Lung (tissue), 11 donors: ENCODE measurements at regions not wholly inside any gene's neighbourhood (a gene's known extent, or its start where the extent isn't known, plus 50 kb on each side); places are given as distances from the start of the nearest gene placed in this dataset.
A peak's percentile ranks its signal among the peaks of the same experiment; 100 is the strongest.

Experiments
- ATAC-seq: fragments of 200-7000 bp; cut with Tn5 transposase; one replicate; pipeline ENCODE4 v1.9.1; 2020; ENCODE audit warnings: moderate number of reproducible peaks; ENCODE audit not compliant: insufficient read depth, low FRiP score
- DNase-seq, 3 donors: peaks; one replicate each; pipeline ENCODE4 v3.0.0-alpha.2; 2013 to 2017
- H3K27ac ChIP-seq, 2 donors: one replicate each; pipeline ENCODE4 v1.5.1; 2013; ENCODE audit warnings: mild to moderate bottlenecking in 2 of 2, moderate library complexity in 2 of 2, control low read depth in 1 of 2, inconsistent platforms in 1 of 2, low read depth in 1 of 2, low read length in 1 of 2
- H3K27me3 ChIP-seq, 3 donors: one replicate each; pipeline ENCODE4 v1.5.1; 2013; ENCODE audit warnings: low read length in 2 of 3; ENCODE audit not compliant: control insufficient read depth in 3 of 3, insufficient read depth in 3 of 3
- H3K36me3 ChIP-seq, 4 donors: one replicate each; pipeline ENCODE4 v1.5.1; 2013; ENCODE audit warnings: low read length in 4 of 4, mild to moderate bottlenecking in 1 of 4, moderate library complexity in 1 of 4; ENCODE audit not compliant: control insufficient read depth in 4 of 4, insufficient read depth in 4 of 4
- H3K4me1 ChIP-seq, 5 donors: one replicate each; pipeline ENCODE4 v1.5.1; 2013; ENCODE audit warnings: low read length in 5 of 5, mild to moderate bottlenecking in 2 of 5, moderate library complexity in 1 of 5; ENCODE audit not compliant: control insufficient read depth in 5 of 5, insufficient read depth in 5 of 5
- H3K4me3 ChIP-seq: one replicate; pipeline ENCODE4 v1.5.1; 2013; ENCODE audit warnings: mild to moderate bottlenecking, control low read depth, moderate library complexity
- H3K9ac ChIP-seq, 2 donors: one replicate each; pipeline ENCODE4 v1.5.1; 2013; ENCODE audit warnings: low read length in 2 of 2, control low read depth in 1 of 2; ENCODE audit not compliant: insufficient read depth in 1 of 2
- H3K9me3 ChIP-seq, 4 donors: one replicate each; pipeline ENCODE4 v1.5.1; 2013; ENCODE audit warnings: low read length in 3 of 4, mild to moderate bottlenecking in 1 of 4, moderate library complexity in 1 of 4; ENCODE audit not compliant: control insufficient read depth in 4 of 4, insufficient read depth in 3 of 4
- WGBS, 2 donors: extraction: QIAGEN DNeasy Blood & Tissue Kit; methylation state at CpG; one replicate each; pipeline ENCODE4 v1.1.7; 2013; 5-methylcytosine and 5-hydroxymethylcytosine counted together
- TF ChIP-seq, protein P1 (sequence below): IDR thresholded peaks from 2 replicates; pipeline ENCODE4 v1.5.1; 2012; ENCODE audit warnings: mild to moderate bottlenecking; ENCODE audit errors: control extremely low read depth, extremely low read depth
- donor health status: control.
- donor health status: control.
- donor health status: Bipolar disorder and iron deficiency.
- donor health status: healthy.
- donor health status: DM: yes; HTN: yes; CAD: no.

DNA sequence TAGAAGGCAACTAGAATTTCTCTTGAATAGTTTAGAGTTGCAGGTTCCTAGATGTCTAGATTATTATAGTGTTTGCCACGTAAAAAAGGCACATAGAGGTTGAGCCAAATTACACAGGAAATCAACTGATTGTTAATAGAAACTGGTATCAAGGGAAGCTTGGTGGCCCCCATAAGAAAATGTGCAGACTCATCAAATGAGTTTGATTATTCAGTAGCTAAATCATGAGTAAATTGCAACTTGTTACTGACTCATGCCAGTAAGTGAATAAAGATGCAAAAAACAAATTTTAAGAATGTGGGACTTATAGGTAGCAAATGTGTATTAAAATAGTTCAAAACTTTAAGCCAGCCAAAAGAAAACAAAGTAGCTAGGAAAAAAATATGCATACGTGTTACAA, 1078.9 kb upstream of the CDH9 start:
- WGBS, 2 donors: 53 to 62% methylated on average over 2 of the region's 2 CpGs
- Histone ChIP-seq H3K9ac (no peak overlapping the region), H3K27me3 (no peaks in the 10 kb centered on the region), H3K4me3 (no peak overlapping the region), H3K9me3 (peaks cover 0 to 6% (median 0%) of the 10 kb centered on the region in 4 donors), H3K36me3 (no peaks in the 10 kb centered on the region), H3K27ac (no peak overlapping the region), H3K4me1 (no peaks in the 10 kb centered on the region)
- TF ChIP-seq, protein P1, sequence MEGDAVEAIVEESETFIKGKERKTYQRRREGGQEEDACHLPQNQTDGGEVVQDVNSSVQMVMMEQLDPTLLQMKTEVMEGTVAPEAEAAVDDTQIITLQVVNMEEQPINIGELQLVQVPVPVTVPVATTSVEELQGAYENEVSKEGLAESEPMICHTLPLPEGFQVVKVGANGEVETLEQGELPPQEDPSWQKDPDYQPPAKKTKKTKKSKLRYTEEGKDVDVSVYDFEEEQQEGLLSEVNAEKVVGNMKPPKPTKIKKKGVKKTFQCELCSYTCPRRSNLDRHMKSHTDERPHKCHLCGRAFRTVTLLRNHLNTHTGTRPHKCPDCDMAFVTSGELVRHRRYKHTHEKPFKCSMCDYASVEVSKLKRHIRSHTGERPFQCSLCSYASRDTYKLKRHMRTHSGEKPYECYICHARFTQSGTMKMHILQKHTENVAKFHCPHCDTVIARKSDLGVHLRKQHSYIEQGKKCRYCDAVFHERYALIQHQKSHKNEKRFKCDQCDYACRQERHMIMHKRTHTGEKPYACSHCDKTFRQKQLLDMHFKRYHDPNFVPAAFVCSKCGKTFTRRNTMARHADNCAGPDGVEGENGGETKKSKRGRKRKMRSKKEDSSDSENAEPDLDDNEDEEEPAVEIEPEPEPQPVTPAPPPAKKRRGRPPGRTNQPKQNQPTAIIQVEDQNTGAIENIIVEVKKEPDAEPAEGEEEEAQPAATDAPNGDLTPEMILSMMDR: no peak
- ATAC-seq (no peak), DNase-seq (no peak)

DNA sequence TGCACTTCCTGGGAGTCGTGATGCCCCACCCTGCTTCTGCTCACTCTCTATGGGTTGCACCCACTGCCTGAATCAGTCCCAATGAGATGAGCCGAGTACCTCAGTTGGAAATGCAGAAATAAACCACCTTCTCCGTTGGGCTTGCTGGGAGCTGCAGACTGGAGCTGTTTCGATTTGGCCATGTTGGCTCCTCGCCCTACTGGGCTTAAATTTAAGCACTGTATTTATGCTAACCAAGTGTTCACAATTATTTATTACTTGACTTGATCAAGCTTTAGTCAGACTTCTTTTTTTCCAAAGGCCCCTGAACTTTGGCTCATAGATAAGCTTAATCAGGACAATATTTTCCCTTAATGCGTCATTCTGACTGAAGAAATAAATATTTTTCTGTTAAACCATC, 1072.4 kb upstream of the CDH9 start:
- Histone ChIP-seq H3K9me3 (peaks cover 0 to 2% (median 0%) of the 10 kb centered on the region in 4 donors), H3K4me3 (no peak overlapping the region), H3K27me3 (no peaks in the 10 kb centered on the region), H3K36me3 (no peaks in the 10 kb centered on the region), H3K9ac (no peak overlapping the region), H3K27ac (no peak overlapping the region), H3K4me1 (no peaks in the 10 kb centered on the region)
- ATAC-seq (no peak), DNase-seq (peak in 1 of 3 donors; percentile 6)
- 70 to 82% methylated on average over 6 of the region's 6 CpGs for WGBS, 2 donors
- TF ChIP-seq, protein P1: no peak

DNA sequence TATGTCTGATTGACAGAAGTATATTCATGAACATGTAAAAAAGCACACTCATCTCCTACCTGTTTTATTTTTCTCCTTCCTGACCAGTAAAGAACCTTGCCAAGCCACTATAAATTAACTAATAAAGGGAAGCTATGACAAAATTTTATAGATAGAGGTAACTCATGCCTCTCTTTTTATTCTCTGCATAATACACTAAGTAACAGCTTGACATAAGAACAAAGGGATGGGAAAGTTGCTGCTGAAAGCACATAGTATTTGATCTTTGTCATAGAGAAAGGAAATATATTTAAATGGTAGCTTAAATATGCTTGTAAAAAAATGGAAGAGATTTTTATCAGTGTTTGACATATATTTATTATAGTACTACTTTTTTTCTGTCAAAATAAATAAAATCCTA, 1065.7 kb upstream of the CDH9 start:
- no peak overlapping the region for H3K9ac ChIP-seq
- DNase-seq: no peak
- no peaks in the 10 kb centered on the region for H3K27me3 ChIP-seq
- H3K4me3 ChIP-seq: no peak overlapping the region
- ATAC-seq: no peak
- no peaks in the 10 kb centered on the region for H3K4me1 ChIP-seq
- no peaks in the 10 kb centered on the region for H3K36me3 ChIP-seq
- TF ChIP-seq, protein P1: no peak
- no peak overlapping the region for H3K27ac ChIP-seq
- no peaks in the 10 kb centered on the region for H3K9me3 ChIP-seq

DNA sequence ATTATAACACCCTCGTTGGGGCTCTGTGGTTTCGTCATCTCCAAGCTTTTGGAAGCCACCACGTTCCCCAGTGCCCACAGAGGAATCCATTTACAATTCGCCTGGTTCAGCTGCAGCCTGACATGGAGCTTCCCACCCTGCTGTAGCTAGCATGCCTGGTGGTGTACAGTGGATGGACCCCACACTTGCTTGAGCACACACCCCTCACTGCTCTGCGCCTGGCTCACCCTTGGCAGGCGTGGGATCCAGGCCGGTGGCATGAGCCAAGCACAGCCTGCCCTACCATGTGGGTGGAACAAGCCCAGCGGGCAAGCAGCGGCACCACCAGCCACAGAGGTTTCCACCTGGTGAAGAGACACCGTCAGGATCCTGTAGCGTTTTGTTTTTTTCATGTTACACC, 1045.7 kb upstream of the CDH9 start:
- TF ChIP-seq, protein P1: no peak
- Histone ChIP-seq H3K9ac (no peak overlapping the region), H3K27ac (no peak overlapping the region), H3K4me3 (no peak overlapping the region), H3K4me1 (no peaks in the 10 kb centered on the region), H3K9me3 (peaks cover 0 to 11% (median 0%) of the 10 kb centered on the region in 4 donors), H3K27me3 (no peaks in the 10 kb centered on the region), H3K36me3 (no peaks in the 10 kb centered on the region)
- DNase-seq: no peak
- no peak for ATAC-seq
- WGBS, 2 donors: 91 to 94% methylated on average over 11 of the region's 11 CpGs
